Activated naive CD8-positive, alpha-beta T cell treated with anti-CD3 and anti-CD28 coated beads, Interleukin-2, amount 10 ng/mL, durations not matched to agents 7 days and 5 days (primary cell): ENCODE measurements at regions not wholly inside any gene's neighbourhood (a gene's known extent, or its start where the extent isn't known, plus 50 kb on each side); places are given as distances from the start of the nearest gene placed in this dataset.

Experiments used
- ATAC-seq: fragments of 150-1000 bp; cut with Tn5 transposase; one replicate; pipeline ENCODE4 v1.10.0; 2021; ENCODE audit warnings: low read depth, moderate library complexity
- POLR2A ChIA-PET: fragments of 350-600 bp; sonication (Branson Sonifier 250); formaldehyde crosslinking; loops from one replicate; lab custom pipeline; 2021; ENCODE audit warnings: antibody characterized with exemption; lab: Charles Lee
- DNase-seq: peaks from one replicate; pipeline ENCODE4 v3.0.0; 2021
- H3K27ac Mint-ChIP-seq: one replicate; pipeline ENCODE4 v1.8.0; 2022; ENCODE audit warnings: mild to moderate bottlenecking, mixed read lengths
- H3K27me3 Mint-ChIP-seq: one replicate; pipeline ENCODE4 v1.8.0; 2022; ENCODE audit warnings: mild to moderate bottlenecking, moderate library complexity, mixed read lengths
- H3K36me3 Mint-ChIP-seq: one replicate; pipeline ENCODE4 v1.8.0; 2021; ENCODE audit warnings: mild to moderate bottlenecking, mixed read lengths
- H3K4me1 Mint-ChIP-seq: one replicate; pipeline ENCODE4 v1.8.0; 2021; ENCODE audit warnings: mixed read lengths
- H3K4me3 Mint-ChIP-seq: one replicate; pipeline ENCODE4 v1.8.0; 2022; ENCODE audit warnings: mild to moderate bottlenecking, moderate library complexity, mixed read lengths
- H3K9me3 Mint-ChIP-seq: one replicate; pipeline ENCODE4 v1.8.0; 2021; ENCODE audit warnings: mixed read lengths

GRCh38 chr15:35756623-35757022 is 210.7 kb upstream of the DPH6 start:
- H3K9me3 Mint-ChIP-seq: no peaks in the 10 kb centered on the region
- no peak overlapping the region for H3K4me3 Mint-ChIP-seq
- POLR2A ChIA-PET: no interaction called here
- DNase-seq: no peak
- peaks cover 6% of the 10 kb centered on the region for H3K27me3 Mint-ChIP-seq
- ATAC-seq: no peak
- no peaks in the 10 kb centered on the region for H3K36me3 Mint-ChIP-seq
- H3K4me1 Mint-ChIP-seq: no peaks in the 10 kb centered on the region
- no peak overlapping the region for H3K27ac Mint-ChIP-seq

- H3K36me3 Mint-ChIP-seq: no peaks in the 10 kb centered on the region
- POLR2A ChIA-PET: no interaction called here
- H3K27me3 Mint-ChIP-seq: peaks cover 6% of the 10 kb centered on the region
- ATAC-seq: no peak
- H3K9me3 Mint-ChIP-seq: no peaks in the 10 kb centered on the region
- DNase-seq: no peak
- H3K4me3 Mint-ChIP-seq: no peak overlapping the region
- no peaks in the 10 kb centered on the region for H3K4me1 Mint-ChIP-seq
- no peak overlapping the region for H3K27ac Mint-ChIP-seq
Measured at GRCh38 chr15:35757361-35757760, 211.4 kb upstream of the DPH6 start.

DNA sequence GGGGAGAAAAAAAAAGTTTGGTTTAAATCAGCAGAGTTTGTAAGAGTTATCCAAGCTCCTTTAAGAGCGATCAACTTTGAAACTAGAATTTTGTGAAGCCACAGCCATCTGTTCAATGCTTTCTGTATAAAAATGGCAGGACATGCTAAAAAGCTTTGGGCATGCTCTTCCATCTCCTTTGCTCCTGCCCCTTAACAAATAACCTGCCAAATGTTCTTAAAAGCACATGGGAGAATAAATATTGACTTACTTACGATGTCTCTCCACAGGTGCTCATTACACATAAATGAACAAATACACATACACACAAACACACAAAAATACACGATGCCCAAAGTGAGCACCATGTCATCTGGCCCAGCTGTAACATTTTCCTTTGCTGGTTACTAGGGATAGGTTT is 211.8 kb upstream of the DPH6 start:
- Mint-ChIP-seq H3K4me3 (no peak overlapping the region), H3K9me3 (no peaks in the 10 kb centered on the region)
- no peak for ATAC-seq

DNA sequence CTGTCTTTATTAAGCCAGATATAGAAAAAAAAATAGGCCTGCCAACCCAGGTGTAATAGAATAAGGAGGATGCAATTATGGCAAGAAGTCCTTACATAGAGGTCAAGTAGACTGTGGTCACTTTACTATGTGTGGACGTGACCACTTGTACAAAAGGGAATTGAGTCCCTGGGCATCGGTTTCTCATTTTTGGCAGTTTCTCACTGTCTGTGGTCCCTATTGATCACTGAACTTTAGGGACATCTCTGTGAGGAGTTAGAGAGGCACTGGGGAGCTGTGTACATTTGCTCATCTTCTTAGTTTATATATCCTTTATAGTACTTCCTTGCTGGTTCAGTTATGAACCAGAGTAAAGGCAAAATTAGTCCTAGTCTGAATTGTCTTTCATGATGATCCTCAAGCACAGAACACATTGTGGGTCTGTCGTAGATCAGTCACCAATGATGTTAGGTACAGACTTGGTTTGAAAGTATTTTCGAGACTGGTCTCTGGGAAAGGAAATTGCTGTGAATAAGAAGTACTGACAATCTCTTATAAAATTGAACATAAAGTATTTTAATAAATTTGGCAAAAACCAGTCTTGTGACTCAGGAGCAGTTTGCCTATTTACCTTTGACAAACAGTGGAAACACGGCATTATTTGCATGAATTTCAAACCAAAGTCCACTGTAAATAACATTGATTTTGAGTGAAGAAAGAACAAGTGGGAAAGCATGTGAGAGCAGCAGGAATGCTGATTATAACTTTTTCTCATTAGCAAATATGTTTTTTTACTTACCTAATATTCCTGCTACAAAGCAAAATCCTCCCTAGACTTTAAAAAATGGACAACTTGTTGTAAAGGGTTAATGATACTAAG is 218.9 kb upstream of the DPH6 start:
- no peak overlapping the region for H3K27ac Mint-ChIP-seq
- no peak overlapping the region for H3K4me3 Mint-ChIP-seq
- H3K36me3 Mint-ChIP-seq: no peaks in the 10 kb centered on the region
- POLR2A ChIA-PET: no interaction called here
- no peaks in the 10 kb centered on the region for H3K9me3 Mint-ChIP-seq
- H3K27me3 Mint-ChIP-seq: no peaks in the 10 kb centered on the region
- ATAC-seq (no peak), DNase-seq (no peak)
- no peaks in the 10 kb centered on the region for H3K4me1 Mint-ChIP-seq

More for the DNA sequence above, 211.8 kb upstream of the DPH6 start:
- H3K36me3 Mint-ChIP-seq: no peaks in the 10 kb centered on the region
- POLR2A ChIA-PET: no interaction called here
- H3K27ac Mint-ChIP-seq: no peak overlapping the region
- DNase-seq: no peak
- no peaks in the 10 kb centered on the region for H3K4me1 Mint-ChIP-seq
- H3K27me3 Mint-ChIP-seq: peaks cover 6% of the 10 kb centered on the region

DNA sequence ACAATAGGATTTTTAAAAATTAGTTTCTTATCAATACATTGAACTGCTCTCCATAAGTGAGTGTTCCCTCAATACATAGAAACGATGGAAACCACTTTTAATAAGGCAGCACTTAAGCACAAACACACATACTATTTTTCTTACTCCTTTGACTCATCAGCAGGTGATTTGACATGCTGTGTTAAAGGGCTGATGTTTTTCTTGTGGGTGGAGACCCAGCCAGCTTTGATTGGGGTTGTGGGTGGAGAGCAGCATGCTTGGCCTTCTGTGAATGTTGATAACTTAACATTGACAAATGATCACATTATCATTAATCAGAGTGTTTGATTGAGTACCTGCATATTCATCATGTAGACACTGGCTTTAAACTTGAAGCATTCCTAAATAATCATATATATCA is 223.0 kb upstream of the DPH6 start:
- Mint-ChIP-seq H3K4me1 (no peaks in the 10 kb centered on the region), H3K9me3 (no peaks in the 10 kb centered on the region), H3K4me3 (no peak overlapping the region), H3K27ac (no peak overlapping the region), H3K27me3 (no peaks in the 10 kb centered on the region), H3K36me3 (no peaks in the 10 kb centered on the region)
- DNase-seq: no peak
- ATAC-seq: no peak
- POLR2A ChIA-PET: no interaction called here

- Mint-ChIP-seq H3K27me3 (no peaks in the 10 kb centered on the region), H3K4me3 (no peak overlapping the region), H3K27ac (no peak overlapping the region), H3K4me1 (no peaks in the 10 kb centered on the region), H3K36me3 (no peaks in the 10 kb centered on the region), H3K9me3 (no peaks in the 10 kb centered on the region)
- POLR2A ChIA-PET: no interaction called here
- no peak for DNase-seq
- ATAC-seq: no peak
Measured at GRCh38 chr15:35769656-35770055, 223.7 kb upstream of the DPH6 start.

GRCh38 chr15:35771746-35772442 is 225.9 kb upstream of the DPH6 start:
- H3K9me3 Mint-ChIP-seq: no peaks in the 10 kb centered on the region
- H3K36me3 Mint-ChIP-seq: no peaks in the 10 kb centered on the region
- H3K27ac Mint-ChIP-seq: no peak overlapping the region
- POLR2A ChIA-PET: no interaction called here
- no peaks in the 10 kb centered on the region for H3K4me1 Mint-ChIP-seq
- no peak overlapping the region for H3K4me3 Mint-ChIP-seq
- no peak for ATAC-seq
- DNase-seq: no peak
- H3K27me3 Mint-ChIP-seq: no peaks in the 10 kb centered on the region

DNA sequence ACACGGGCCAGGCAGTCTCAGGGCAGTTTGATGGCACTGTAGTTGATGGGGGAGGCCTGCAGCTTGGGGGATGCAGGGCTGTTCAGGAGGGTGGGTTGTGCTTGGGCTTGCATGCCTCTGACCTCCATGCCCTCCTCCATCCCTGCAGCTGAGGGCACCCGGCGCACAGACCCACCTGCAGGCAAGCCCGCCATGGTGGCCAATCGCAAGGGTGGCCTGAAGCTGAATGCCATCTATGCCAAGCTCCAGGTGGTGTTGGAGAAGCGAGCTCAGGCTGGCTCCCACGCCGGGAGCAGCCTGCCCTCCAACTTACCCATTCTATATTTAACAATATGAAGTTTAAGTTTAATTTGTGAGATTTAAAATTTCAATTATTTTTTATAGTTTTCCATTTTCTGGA is 228.7 kb upstream of the DPH6 start:
- POLR2A ChIA-PET: no interaction called here
- Mint-ChIP-seq H3K4me1 (no peaks in the 10 kb centered on the region), H3K27me3 (no peaks in the 10 kb centered on the region), H3K36me3 (no peaks in the 10 kb centered on the region), H3K27ac (no peak overlapping the region), H3K9me3 (no peaks in the 10 kb centered on the region), H3K4me3 (no peak overlapping the region)
- DNase-seq (no peak), ATAC-seq (no peak)

GRCh38 chr15:35775471-35775870 is 229.5 kb upstream of the DPH6 start:
- Mint-ChIP-seq H3K36me3 (no peaks in the 10 kb centered on the region), H3K27ac (no peak overlapping the region), H3K4me1 (no peaks in the 10 kb centered on the region), H3K27me3 (no peaks in the 10 kb centered on the region), H3K4me3 (no peak overlapping the region), H3K9me3 (no peaks in the 10 kb centered on the region)
- ATAC-seq (no peak), DNase-seq (no peak)
- POLR2A ChIA-PET: no interaction called here

- ATAC-seq (no peak), DNase-seq (no peak)
- POLR2A ChIA-PET: no interaction called here
- Mint-ChIP-seq H3K9me3 (no peaks in the 10 kb centered on the region), H3K4me1 (no peaks in the 10 kb centered on the region), H3K4me3 (no peak overlapping the region), H3K27ac (no peak overlapping the region), H3K27me3 (no peaks in the 10 kb centered on the region), H3K36me3 (no peaks in the 10 kb centered on the region)
Measured at GRCh38 chr15:35777061-35777460, 231.1 kb upstream of the DPH6 start.

- Mint-ChIP-seq H3K36me3 (no peaks in the 10 kb centered on the region), H3K27ac (no peak overlapping the region), H3K4me1 (no peaks in the 10 kb centered on the region), H3K9me3 (no peaks in the 10 kb centered on the region), H3K4me3 (no peak overlapping the region), H3K27me3 (peaks cover 3% of the 10 kb centered on the region)
- ATAC-seq (no peak), DNase-seq (no peak)
- POLR2A ChIA-PET: no interaction called here
Measured at GRCh38 chr15:35783203-35783602, 237.2 kb upstream of the DPH6 start.

- no peak overlapping the region for H3K27ac Mint-ChIP-seq
- no peaks in the 10 kb centered on the region for H3K36me3 Mint-ChIP-seq
- POLR2A ChIA-PET: no interaction called here
- ATAC-seq (no peak), DNase-seq (no peak)
- H3K9me3 Mint-ChIP-seq: no peaks in the 10 kb centered on the region
- peaks cover 3% of the 10 kb centered on the region for H3K27me3 Mint-ChIP-seq
- H3K4me3 Mint-ChIP-seq: no peak overlapping the region
- no peaks in the 10 kb centered on the region for H3K4me1 Mint-ChIP-seq
Measured at GRCh38 chr15:35784745-35785144, 238.8 kb upstream of the DPH6 start.

- ATAC-seq (no peak), DNase-seq (no peak)
- Mint-ChIP-seq H3K27ac (no peak overlapping the region), H3K27me3 (no peaks in the 10 kb centered on the region), H3K4me3 (no peak overlapping the region), H3K4me1 (no peaks in the 10 kb centered on the region), H3K9me3 (no peaks in the 10 kb centered on the region), H3K36me3 (no peaks in the 10 kb centered on the region)
- POLR2A ChIA-PET: no interaction called here
Measured at GRCh38 chr15:35810007-35810406, 264.0 kb upstream of the DPH6 start.

GRCh38 chr15:35813573-35813972 is 267.6 kb upstream of the DPH6 start:
- Mint-ChIP-seq H3K36me3 (no peaks in the 10 kb centered on the region), H3K4me1 (no peaks in the 10 kb centered on the region), H3K9me3 (no peaks in the 10 kb centered on the region), H3K27me3 (peaks cover 1% of the 10 kb centered on the region), H3K4me3 (no peak overlapping the region), H3K27ac (no peak overlapping the region)
- no peak for DNase-seq
- ATAC-seq: no peak
- POLR2A ChIA-PET: no interaction called here
